K562 (cell line): ENCODE measurements at regions not wholly inside any gene's neighbourhood (a gene's known extent, or its start where the extent isn't known, plus 50 kb on each side); places are given as distances from the start of the nearest gene placed in this dataset.

ENCODE experiments used
- ATAC-seq: fragments of 200-7000 bp; cut with Tn5 transposase; 3 replicates; pipeline ENCODE4 v1.9.1; 2020; ENCODE audit warnings: moderate library complexity
- BruUV-seq: library from RNA; stranded (reverse); fragments of 400-500 nt; replicated peaks from 2 replicates; lab custom pipeline; 2021; lab: Mats Ljungman, UMichigan
- CTCF ChIA-PET: fragments of 300-600 bp; formaldehyde crosslinking; extraction: SDS; loops from one replicate; lab custom pipeline; 2021; ENCODE audit warnings: low intra/inter-chr PET ratio; lab: Yijun Ruan, JAX
- POLR2A ChIA-PET: fragments of 300-600, 350-650 bp; sonication (Branson Sonifier 250); formaldehyde crosslinking; extraction: SDS; loops from one replicate; lab custom pipeline; 2021; ENCODE audit warnings: antibody characterized with exemption, inconsistent platforms; lab: Yijun Ruan, JAX
- DNase-seq, 4 experiments: peaks; one replicate each; pipeline versions ENCODE4 v3.0.0 to v3.0.0-alpha.2; 2011 to 2018; ENCODE audit warnings: low spot score in 3 of 4, mixed read lengths in 3 of 4; ENCODE audit errors: extremely low read depth in 1 of 4
- FAIRE-seq: peaks from 2 replicates; lab custom pipeline; 2011; peaks lifted over from hg19 to GRCh38; lab: Jason Lieb, UNC
- H2AFZ ChIP-seq: 2 replicates; pipeline ENCODE4 v1.6.0; 2011; ENCODE audit warnings: low read depth, low read length, control low read depth, inconsistent platforms
- H3K27ac ChIP-seq: fragments of 200-600 bp; 3 replicates; pipeline ENCODE4 v1.8.0; 2011; ENCODE audit warnings: low read depth, mild to moderate bottlenecking, control low read depth, inconsistent platforms, low read length, moderate library complexity, mixed read lengths; ENCODE audit errors: extremely low read depth
- H3K27me3 ChIP-seq, 2 experiments: fragments of 300-600 bp in 1 of 2; 2 replicates in 1 of 2; 3 replicates in 1 of 2; pipeline versions ENCODE4 v1.6.0 to v1.8.0; 2011; ENCODE audit warnings: inconsistent platforms in 2 of 2, low read length in 2 of 2, mild to moderate bottlenecking in 1 of 2, mixed read lengths in 1 of 2, moderate library complexity in 1 of 2; ENCODE audit not compliant: control insufficient read depth in 2 of 2, insufficient read depth in 2 of 2
- H3K36me3 ChIP-seq: fragments of 300-600 bp; 3 replicates; pipeline ENCODE4 v1.8.0; 2011; ENCODE audit warnings: mild to moderate bottlenecking, low read length, inconsistent platforms; ENCODE audit not compliant: control insufficient read depth, insufficient read depth
- H3K4me1 ChIP-seq, 2 experiments: fragments of 200-600 bp in 1 of 2; replicated peaks in 1 of 2; 2 replicates in 1 of 2; 3 replicates in 1 of 2; pipeline versions ENCODE4 v1.5.1 to v1.8.0; 2011; ENCODE audit warnings: inconsistent platforms in 2 of 2, low read length in 2 of 2, mild to moderate bottlenecking in 1 of 2, mixed read lengths in 1 of 2, moderate library complexity in 1 of 2; ENCODE audit not compliant: control insufficient read depth in 2 of 2, insufficient read depth in 2 of 2
- H3K4me2 ChIP-seq: 2 replicates; pipeline ENCODE4 v1.6.1; 2011; ENCODE audit warnings: low read length, control low read depth, inconsistent platforms, mixed read lengths; ENCODE audit not compliant: insufficient read depth
- H3K4me3 ChIP-seq: fragments of 200-600 bp; sonication (generic), shearing (Covaris generic); 2 replicates; pipeline ENCODE4 v1.5.1; 2016; ENCODE audit warnings: control low read depth, inconsistent platforms
- H3K79me2 ChIP-seq: fragments of 200-600 bp; 3 replicates; pipeline ENCODE4 v1.8.0; 2011; ENCODE audit warnings: low read length, inconsistent platforms; ENCODE audit not compliant: control insufficient read depth, insufficient read depth
- H3K9ac ChIP-seq, 2 experiments: 2 replicates each; pipeline versions ENCODE4 v1.6.0 to v1.6.1; 2011; ENCODE audit warnings: low read depth in 2 of 2, low read length in 2 of 2, control low read depth in 1 of 2, inconsistent platforms in 1 of 2, mild to moderate bottlenecking in 1 of 2, mixed read lengths in 1 of 2; ENCODE audit not compliant: insufficient read depth in 1 of 2
- H3K9me1 ChIP-seq: one replicate; pipeline ENCODE4 v1.6.0; 2011; ENCODE audit warnings: inconsistent platforms, mild to moderate bottlenecking, low read length, moderate library complexity; ENCODE audit not compliant: control insufficient read depth, insufficient read depth
- H3K9me3 ChIP-seq: replicated peaks from 2 replicates; pipeline ENCODE4 v1.5.1; 2011; ENCODE audit warnings: low read depth, low read length, inconsistent platforms; ENCODE audit not compliant: control insufficient read depth, insufficient read depth
- H4K20me1 ChIP-seq: replicated peaks from 2 replicates; pipeline ENCODE4 v1.6.1; 2011; ENCODE audit warnings: low read length, inconsistent platforms, mixed read lengths; ENCODE audit not compliant: control insufficient read depth, insufficient read depth
- EP300 ChIP-seq: IDR thresholded peaks from 2 replicates; pipeline ENCODE4 v1.6.1; 2012; ENCODE audit warnings: low read length, improper control_type of control experiment
- HCFC1 ChIP-seq: IDR thresholded peaks from 2 replicates; pipeline ENCODE4 v1.6.1; 2012; ENCODE audit warnings: low read depth, low read length, improper control_type of control experiment
- IRF2 ChIP-seq: sonication (generic); formaldehyde crosslinking; IDR thresholded peaks from 2 replicates; pipeline ENCODE4 v1.8.1; 2022; ENCODE audit warnings: mild to moderate bottlenecking, missing genetic modification reagents
- MAZ ChIP-seq, 2 experiments: fragments of 450-650 bp in 1 of 2; sonication (generic) in 1 of 2; formaldehyde crosslinking; IDR thresholded peaks in 1 of 2; conservative IDR thresholded peaks in 1 of 2; 2 replicates each; pipeline versions ENCODE4 v1.4.0 to v1.5.0; 2020; ENCODE audit warnings: mild to moderate bottlenecking in 1 of 2, missing genetic modification reagents in 1 of 2
- MEIS2 ChIP-seq: fragments of 450-650 bp; IDR thresholded peaks from 2 replicates; pipeline ENCODE4 v1.6.1; 2014; ENCODE audit warnings: mild to moderate bottlenecking; ENCODE audit not compliant: partially characterized antibody
- MNT ChIP-seq, 2 experiments: fragments of 450-650 bp; conservative IDR thresholded peaks; 2 replicates each; pipeline ENCODE4 v1.6.1; 2017; ENCODE audit warnings: mild to moderate bottlenecking in 2 of 2, moderate library complexity in 2 of 2
- PML ChIP-seq: IDR thresholded peaks from 2 replicates; pipeline ENCODE4 v1.6.1; 2012; ENCODE audit warnings: low read length, inconsistent platforms
- SIX5 ChIP-seq, 2 experiments: IDR thresholded peaks; 2 replicates each; pipeline ENCODE4 v1.6.1; 2011; ENCODE audit warnings: low read length in 2 of 2, borderline replicate concordance in 1 of 2, low read depth in 1 of 2, mild to moderate bottlenecking in 1 of 2, moderate library complexity in 1 of 2; ENCODE audit not compliant: insufficient read depth in 1 of 2
- TAL1 ChIP-seq: fragments of 450-650 bp; IDR thresholded peaks from 2 replicates; pipeline ENCODE4 v1.6.1; 2016; ENCODE audit warnings: mild to moderate bottlenecking
- TCF3 ChIP-seq: sonication (generic); formaldehyde crosslinking; IDR thresholded peaks from 2 replicates; pipeline ENCODE4 v1.4.0; 2020; ENCODE audit warnings: mild to moderate bottlenecking, missing genetic modification reagents
- ZKSCAN3 ChIP-seq: fragments of 250-450 bp; sonication (Bioruptor Pico); IDR thresholded peaks from 2 replicates; pipeline ENCODE4 v1.4.0; 2020
- ZNF75A ChIP-seq: fragments of 450-650 bp; formaldehyde crosslinking; IDR thresholded peaks from 2 replicates; pipeline ENCODE4 v1.4.0; 2020; ENCODE audit warnings: mild to moderate bottlenecking
- WGBS: fragments of 100-300 bp; shearing (Covaris generic); methylation state at CpG from one replicate; pipeline ENCODE4 v1.1.6; 2016; ENCODE audit warnings: low coverage, mixed read lengths; ENCODE audit not compliant: insufficient coverage; ENCODE audit errors: missing lambda C conversion rate; 5-methylcytosine and 5-hydroxymethylcytosine counted together
- in situ Hi-C: fragments of 300-500 bp; cut with MboI; formaldehyde crosslinking; loops from 4 replicates; pipeline ENCODE4 v1.15.0; 2018; ENCODE audit warnings: inconsistent platforms, mixed read lengths
- intact Hi-C: fragments of 100-400 bp; cut with micrococcal nuclease; formaldehyde crosslinking; loops from 2 replicates; pipeline ENCODE4 v1.14.2; 2022
- TF ChIP-seq, protein P1 (sequence below): fragments of 450-650 bp; IDR thresholded peaks from 2 replicates; pipeline ENCODE4 v1.6.1; 2016
- TF ChIP-seq, protein P2 (sequence below): IDR thresholded peaks from 3 replicates; pipeline ENCODE4 v1.6.1; 2011; ENCODE audit warnings: borderline replicate concordance, mild to moderate bottlenecking; ENCODE audit not compliant: insufficient read length, insufficient read depth

DNA sequence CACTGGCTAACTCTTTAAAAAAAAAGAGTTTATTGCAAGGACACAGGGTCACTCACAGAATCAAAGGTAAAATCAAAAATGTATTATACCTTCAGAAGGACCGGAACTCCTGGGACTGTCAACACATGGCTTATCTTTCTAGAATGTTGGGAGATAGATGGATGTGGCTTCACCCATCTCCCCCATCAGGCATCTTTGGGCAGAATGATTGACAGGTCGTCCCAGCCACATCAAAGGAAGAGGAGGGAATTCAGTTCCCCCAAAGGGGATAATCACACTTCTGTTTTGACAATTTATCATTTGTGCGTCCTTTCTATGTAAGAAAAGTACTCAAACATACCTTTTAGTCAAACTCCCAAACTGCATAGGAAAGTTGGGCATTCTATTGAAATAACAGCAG is 228.6 kb upstream of the CDH5 start:
- H3K9ac ChIP-seq, result no peak overlapping the region
- H3K27me3 ChIP-seq, result no peaks in the 10 kb centered on the region; a peak in 1 of 5 replicates
- no peaks in the 10 kb centered on the region for H3K9me3 ChIP-seq
- TF ChIP-seq TCF3 (CRISPR knock-in tag) (no peak), MEIS2 (peak; percentile 8), PML (no peak)
- TF ChIP-seq, protein P1, sequence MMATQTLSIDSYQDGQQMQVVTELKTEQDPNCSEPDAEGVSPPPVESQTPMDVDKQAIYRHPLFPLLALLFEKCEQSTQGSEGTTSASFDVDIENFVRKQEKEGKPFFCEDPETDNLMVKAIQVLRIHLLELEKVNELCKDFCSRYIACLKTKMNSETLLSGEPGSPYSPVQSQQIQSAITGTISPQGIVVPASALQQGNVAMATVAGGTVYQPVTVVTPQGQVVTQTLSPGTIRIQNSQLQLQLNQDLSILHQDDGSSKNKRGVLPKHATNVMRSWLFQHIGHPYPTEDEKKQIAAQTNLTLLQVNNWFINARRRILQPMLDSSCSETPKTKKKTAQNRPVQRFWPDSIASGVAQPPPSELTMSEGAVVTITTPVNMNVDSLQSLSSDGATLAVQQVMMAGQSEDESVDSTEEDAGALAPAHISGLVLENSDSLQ, result peak; percentile 59
- H3K4me3 ChIP-seq, result no peak overlapping the region
- no peaks in the 10 kb centered on the region for H3K79me2 ChIP-seq
- FAIRE-seq (no peak), ATAC-seq (no peak), DNase-seq (no peak)
- WGBS, result 0% methylated on average over 3 of the region's 3 CpGs
- no peaks in the 10 kb centered on the region for H3K36me3 ChIP-seq
- H4K20me1 ChIP-seq, result no peaks in the 10 kb centered on the region; the same call in 1 of the 2 replicates
- in situ Hi-C loops (no loop called here), intact Hi-C loops (no loop called here)
- ChIA-PET POLR2A (interaction anchor here (0.6 kb wide), 1 partner anchor 13 kb away, joined by 3 read pairs; no protein-coding TSS in a partner anchor), CTCF (no interaction called here)
- BruUV-seq, result no TSS peak
- H2AFZ ChIP-seq, result no peak overlapping the region
- no peak overlapping the region for H3K4me2 ChIP-seq
- no peaks in the 10 kb centered on the region for H3K9me1 ChIP-seq
- no peaks in the 10 kb centered on the region for H3K4me1 ChIP-seq
- H3K27ac ChIP-seq, result no peak overlapping the region

DNA sequence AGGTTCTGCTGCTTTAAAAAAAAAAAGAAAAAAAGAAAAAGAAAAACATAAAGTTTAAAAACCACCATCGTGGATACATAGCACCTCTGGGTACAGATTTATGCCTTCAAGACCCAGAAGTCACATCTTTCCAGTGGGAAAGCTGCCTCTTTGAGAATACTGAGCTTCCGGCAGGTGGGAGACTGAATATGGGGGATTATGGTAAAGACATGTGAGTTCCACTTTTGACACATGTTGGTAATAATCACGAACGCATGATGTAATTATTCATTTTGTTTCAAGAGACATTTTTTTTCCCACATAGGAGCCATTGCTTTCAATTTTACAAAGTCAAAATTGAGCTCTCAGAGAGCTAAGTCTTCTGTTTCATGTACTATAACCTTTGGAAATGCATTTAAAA is 229.7 kb upstream of the CDH5 start:
- H3K27ac ChIP-seq, result no peak overlapping the region
- no peaks in the 10 kb centered on the region for H3K4me1 ChIP-seq
- H3K9ac ChIP-seq, result no peak overlapping the region
- ATAC-seq, result no peak
- no peaks in the 10 kb centered on the region; a peak in 1 of 5 replicates for H3K27me3 ChIP-seq
- no peaks in the 10 kb centered on the region; the same call in 1 of the 2 replicates for H4K20me1 ChIP-seq
- FAIRE-seq, result no peak
- 1% methylated on average over 4 of the region's 4 CpGs for WGBS
- DNase-seq, result no peak
- intact Hi-C loops, result no loop called here
- H3K4me3 ChIP-seq, result no peak overlapping the region
- in situ Hi-C loops, result no loop called here
- H2AFZ ChIP-seq, result no peak overlapping the region
- BruUV-seq, result no TSS peak
- POLR2A ChIA-PET, result no interaction called here
- no peaks in the 10 kb centered on the region for H3K79me2 ChIP-seq
- no peaks in the 10 kb centered on the region for H3K9me3 ChIP-seq
- no peaks in the 10 kb centered on the region for H3K9me1 ChIP-seq
- H3K4me2 ChIP-seq, result no peak overlapping the region
- CTCF ChIA-PET, result no interaction called here
- H3K36me3 ChIP-seq, result no peaks in the 10 kb centered on the region
- TF ChIP-seq ZKSCAN3 (CRISPR knock-in tag) (no peak), MAZ (CRISPR knock-in tag; conservative IDR thresholded peaks at IDR 0.05 in 1 of 2, IDR thresholded peaks at IDR 0.05 in 1 of 2) (no peak), SIX5 (IDR thresholded peaks at IDR 0.05; ENCODE audit: borderline replicate concordance in 1 of 2, insufficient read depth in 1 of 2, low read depth in 1 of 2, low read length in 2 of 2) (no peak), HCFC1 (no peak), TAL1 (no peak), MNT (conservative IDR thresholded peaks at IDR 0.05) (no peak), IRF2 (CRISPR knock-in tag) (no peak), EP300 (no peak), ZNF75A (CRISPR knock-in tag) (no peak)
- TF ChIP-seq, protein P2, sequence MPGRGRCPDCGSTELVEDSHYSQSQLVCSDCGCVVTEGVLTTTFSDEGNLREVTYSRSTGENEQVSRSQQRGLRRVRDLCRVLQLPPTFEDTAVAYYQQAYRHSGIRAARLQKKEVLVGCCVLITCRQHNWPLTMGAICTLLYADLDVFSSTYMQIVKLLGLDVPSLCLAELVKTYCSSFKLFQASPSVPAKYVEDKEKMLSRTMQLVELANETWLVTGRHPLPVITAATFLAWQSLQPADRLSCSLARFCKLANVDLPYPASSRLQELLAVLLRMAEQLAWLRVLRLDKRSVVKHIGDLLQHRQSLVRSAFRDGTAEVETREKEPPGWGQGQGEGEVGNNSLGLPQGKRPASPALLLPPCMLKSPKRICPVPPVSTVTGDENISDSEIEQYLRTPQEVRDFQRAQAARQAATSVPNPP, result no peak
